ENCODE measurements at regions not wholly inside any gene's neighbourhood (a gene's known extent, or its start where the extent isn't known, plus 50 kb on each side); places are given as distances from the start of the nearest gene placed in this dataset.

DNA sequence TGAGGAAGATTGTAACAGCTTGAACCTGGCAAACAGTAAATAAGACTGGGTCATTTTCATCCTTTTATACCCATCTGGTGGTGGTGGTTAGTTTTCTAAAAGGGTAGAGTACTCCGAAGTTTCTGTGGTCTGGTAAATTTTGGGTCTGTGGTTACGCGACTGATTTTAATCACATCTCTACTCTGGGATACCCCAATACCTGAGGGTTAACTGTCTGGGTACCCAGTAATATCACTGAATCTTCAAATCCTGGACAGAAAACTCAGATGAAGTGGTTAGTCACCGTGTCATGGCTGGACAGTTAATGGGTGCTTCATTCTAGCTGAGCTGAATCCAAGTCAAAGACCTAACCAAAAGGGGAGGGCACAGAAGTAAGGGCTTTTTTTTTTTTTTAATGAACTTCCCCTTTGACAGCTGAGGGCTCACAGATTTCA, 474.2 kb downstream of the GADD45G start:
- Histone ChIP-seq H3K36me3 (no peaks in the 10 kb centered on the region), H3K27me3 (no peaks in the 10 kb centered on the region), H3K4me3 (no peak overlapping the region), H3K4me1 (no peaks in the 10 kb centered on the region), H3K27ac (no peak overlapping the region), H3K9me3 (no peaks in the 10 kb centered on the region)
- TF ChIP-seq, protein P1, sequence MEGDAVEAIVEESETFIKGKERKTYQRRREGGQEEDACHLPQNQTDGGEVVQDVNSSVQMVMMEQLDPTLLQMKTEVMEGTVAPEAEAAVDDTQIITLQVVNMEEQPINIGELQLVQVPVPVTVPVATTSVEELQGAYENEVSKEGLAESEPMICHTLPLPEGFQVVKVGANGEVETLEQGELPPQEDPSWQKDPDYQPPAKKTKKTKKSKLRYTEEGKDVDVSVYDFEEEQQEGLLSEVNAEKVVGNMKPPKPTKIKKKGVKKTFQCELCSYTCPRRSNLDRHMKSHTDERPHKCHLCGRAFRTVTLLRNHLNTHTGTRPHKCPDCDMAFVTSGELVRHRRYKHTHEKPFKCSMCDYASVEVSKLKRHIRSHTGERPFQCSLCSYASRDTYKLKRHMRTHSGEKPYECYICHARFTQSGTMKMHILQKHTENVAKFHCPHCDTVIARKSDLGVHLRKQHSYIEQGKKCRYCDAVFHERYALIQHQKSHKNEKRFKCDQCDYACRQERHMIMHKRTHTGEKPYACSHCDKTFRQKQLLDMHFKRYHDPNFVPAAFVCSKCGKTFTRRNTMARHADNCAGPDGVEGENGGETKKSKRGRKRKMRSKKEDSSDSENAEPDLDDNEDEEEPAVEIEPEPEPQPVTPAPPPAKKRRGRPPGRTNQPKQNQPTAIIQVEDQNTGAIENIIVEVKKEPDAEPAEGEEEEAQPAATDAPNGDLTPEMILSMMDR (IDR thresholded peaks at IDR 0.05), result no peak
- TF ChIP-seq POLR2A (IDR thresholded peaks at IDR 0.05), result no peak
- intact Hi-C loops (cut with DNase I; ENCODE audit: low total_unique reads), result no loop called here
- DNase-seq, result no peak

DNA sequence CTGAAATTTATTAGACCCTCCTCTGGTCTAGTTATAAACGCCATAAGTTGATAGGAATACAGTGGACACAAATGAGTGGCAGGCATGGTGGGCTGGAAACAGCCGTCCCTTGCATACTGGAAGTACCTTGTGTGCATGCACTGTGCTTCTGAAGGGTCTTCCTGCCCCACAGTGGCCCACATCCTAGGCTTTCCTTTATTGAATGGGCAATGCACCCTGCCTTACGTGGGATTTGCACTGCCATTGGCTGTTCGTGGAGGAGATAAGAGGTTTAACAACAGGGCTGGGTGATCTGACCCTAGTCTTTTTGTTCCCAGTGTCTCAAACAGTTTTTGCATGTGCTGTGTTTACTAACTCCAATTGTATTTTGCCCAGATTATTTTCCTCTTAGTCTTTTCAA, 480.8 kb downstream of the GADD45G start:
- no peaks in the 10 kb centered on the region for H3K4me1 ChIP-seq
- intact Hi-C loops (cut with DNase I; ENCODE audit: low total_unique reads), result no loop called here

DNA sequence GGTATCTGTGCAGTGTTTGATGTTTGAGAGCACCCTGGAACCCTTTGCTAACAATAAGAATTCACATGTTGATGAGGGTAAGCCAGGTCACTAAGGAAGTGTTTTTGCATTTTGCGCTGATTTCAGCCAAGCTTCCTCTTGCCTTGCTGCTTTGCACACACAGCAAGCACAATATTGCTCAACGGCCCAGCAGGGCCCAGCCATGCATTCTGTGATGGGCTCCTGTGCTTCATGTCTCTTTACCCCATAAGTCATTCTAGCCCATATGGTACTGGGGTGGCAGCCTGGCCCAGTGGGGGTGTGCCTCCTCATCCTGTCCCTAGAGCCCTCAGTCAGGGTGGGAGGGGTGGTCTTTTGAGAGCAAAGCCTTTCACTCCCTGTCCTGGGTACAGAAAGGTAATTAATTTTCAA, 481.3 kb downstream of the GADD45G start:
- H3K9me3 ChIP-seq, result no peaks in the 10 kb centered on the region
- TF ChIP-seq, protein P1 (IDR thresholded peaks at IDR 0.05), result no peak
- no peak for TF ChIP-seq POLR2A (IDR thresholded peaks at IDR 0.05)
- H3K4me3 ChIP-seq, result no peak overlapping the region
- H3K27ac ChIP-seq, result no peak overlapping the region
- no peak for DNase-seq
- H3K27me3 ChIP-seq, result no peaks in the 10 kb centered on the region
- no peaks in the 10 kb centered on the region for H3K4me1 ChIP-seq
- H3K36me3 ChIP-seq, result no peaks in the 10 kb centered on the region
- intact Hi-C loops (cut with DNase I; ENCODE audit: low total_unique reads), result no loop called here

More for the DNA sequence above, 480.8 kb downstream of the GADD45G start:
- no peaks in the 10 kb centered on the region for H3K9me3 ChIP-seq
- TF ChIP-seq, protein P1 (IDR thresholded peaks at IDR 0.05), result no peak
- no peak for TF ChIP-seq POLR2A (IDR thresholded peaks at IDR 0.05)
- no peak for DNase-seq
- H3K36me3 ChIP-seq, result no peaks in the 10 kb centered on the region
- no peak overlapping the region for H3K4me3 ChIP-seq
- no peak overlapping the region for H3K27ac ChIP-seq
- H3K27me3 ChIP-seq, result no peaks in the 10 kb centered on the region

DNA sequence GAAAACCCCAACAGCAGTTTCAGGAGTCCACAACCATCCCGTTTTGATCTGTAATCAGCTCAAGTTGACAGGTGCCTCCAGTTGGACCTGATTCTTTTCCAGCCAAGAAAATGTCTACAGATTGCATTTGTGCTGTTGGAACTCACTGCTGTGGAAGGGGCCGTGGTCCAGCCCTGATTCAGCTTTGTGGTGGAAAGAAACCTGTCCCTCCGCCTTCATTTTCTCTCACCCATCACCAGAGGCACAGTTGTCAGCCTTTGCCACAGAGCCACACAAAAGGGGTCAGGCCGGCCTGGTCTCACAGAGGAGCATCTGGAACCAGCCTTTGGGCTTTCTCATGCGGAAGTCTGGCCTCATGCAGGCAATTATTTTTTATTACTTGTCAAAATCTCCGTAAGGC, 483.6 kb downstream of the GADD45G start:
- H3K27me3 ChIP-seq, result no peaks in the 10 kb centered on the region
- no peaks in the 10 kb centered on the region for H3K36me3 ChIP-seq
- no peaks in the 10 kb centered on the region for H3K4me1 ChIP-seq
- DNase-seq, result no peak
- no peak overlapping the region for H3K27ac ChIP-seq
- intact Hi-C loops (cut with DNase I; ENCODE audit: low total_unique reads), result no loop called here
- TF ChIP-seq, protein P1 (IDR thresholded peaks at IDR 0.05), result no peak
- no peak for TF ChIP-seq POLR2A (IDR thresholded peaks at IDR 0.05)
- H3K4me3 ChIP-seq, result no peak overlapping the region
- no peaks in the 10 kb centered on the region for H3K9me3 ChIP-seq

DNA sequence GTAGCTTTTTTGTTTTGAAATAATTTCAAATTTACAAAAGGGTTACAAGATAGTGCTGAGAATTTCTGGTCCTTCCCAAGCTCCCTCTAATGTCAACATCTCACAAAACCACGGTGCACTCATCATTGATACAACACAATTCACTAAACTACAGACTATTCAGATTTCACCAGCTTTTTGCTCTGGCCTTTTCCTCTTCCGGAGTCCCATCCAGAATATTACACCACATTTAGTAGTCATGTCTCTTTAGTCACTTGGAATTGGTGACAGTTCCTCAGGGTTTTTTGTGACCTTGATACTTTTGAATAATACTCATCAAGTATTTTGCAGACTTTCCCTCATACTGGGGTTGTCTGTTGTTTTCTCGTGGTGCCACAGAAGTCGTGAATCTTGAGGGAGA, 484.0 kb downstream of the GADD45G start:
- Histone ChIP-seq H3K27ac (no peak overlapping the region), H3K27me3 (no peaks in the 10 kb centered on the region), H3K36me3 (no peaks in the 10 kb centered on the region), H3K9me3 (no peaks in the 10 kb centered on the region), H3K4me1 (no peaks in the 10 kb centered on the region), H3K4me3 (no peak overlapping the region)
- intact Hi-C loops (cut with DNase I; ENCODE audit: low total_unique reads), result no loop called here
- no peak for DNase-seq
- TF ChIP-seq POLR2A (IDR thresholded peaks at IDR 0.05), result no peak
- TF ChIP-seq, protein P1 (IDR thresholded peaks at IDR 0.05), result no peak
